Fibroblast of lung (primary cell): ENCODE measurements at regions not wholly inside any gene's neighbourhood (a gene's known extent, or its start where the extent isn't known, plus 50 kb on each side); places are given as distances from the start of the nearest gene placed in this dataset.

Source experiments
- DNase-seq, 2 donors: peaks; one replicate each; pipeline versions ENCODE4 v3.0.0 to v3.0.0-alpha.2; 2010; ENCODE audit warnings: low read depth in 2 of 2
- H2AFZ ChIP-seq: 2 replicates; pipeline ENCODE4 v1.5.1; 2012; ENCODE audit warnings: low read length, control low read depth, inconsistent platforms
- H3K27ac ChIP-seq: 2 replicates; pipeline ENCODE4 v1.5.1; 2011; ENCODE audit warnings: low read length, control low read depth; ENCODE audit not compliant: insufficient read depth
- H3K27me3 ChIP-seq: 2 replicates; pipeline ENCODE4 v1.5.1; 2011; ENCODE audit warnings: mild to moderate bottlenecking, low read length; ENCODE audit not compliant: control insufficient read depth, insufficient read depth
- H3K36me3 ChIP-seq: 2 replicates; pipeline ENCODE4 v1.5.1; 2011; ENCODE audit warnings: low read length; ENCODE audit not compliant: control insufficient read depth, insufficient read depth
- H3K4me1 ChIP-seq: 2 replicates; pipeline ENCODE4 v1.5.1; 2011; ENCODE audit warnings: low read length; ENCODE audit not compliant: control insufficient read depth, insufficient read depth; ENCODE audit errors: extremely low read depth
- H3K4me2 ChIP-seq: 2 replicates; pipeline ENCODE4 v1.5.1; 2011; ENCODE audit warnings: low read length, control low read depth; ENCODE audit not compliant: insufficient read depth; ENCODE audit errors: extremely low read depth
- H3K4me3 ChIP-seq, 4 experiments: fragments of 200-600 bp in 1 of 4; sonication (generic) in 1 of 4; replicated peaks in 1 of 4; 2 replicates each; pipeline ENCODE4 v1.5.1; 2011 to 2016; ENCODE audit warnings: low read length in 4 of 4, low read depth in 3 of 4, mild to moderate bottlenecking in 3 of 4, control low read depth in 2 of 4, inconsistent platforms in 1 of 4, mixed read lengths in 1 of 4; ENCODE audit not compliant: insufficient read depth in 1 of 4; ENCODE audit errors: control extremely low read depth in 1 of 4
- H3K79me2 ChIP-seq: 2 replicates; pipeline ENCODE4 v1.5.1; 2012; ENCODE audit warnings: mild to moderate bottlenecking, low read length, inconsistent platforms; ENCODE audit not compliant: control insufficient read depth, insufficient read depth
- H3K9ac ChIP-seq: 2 replicates; pipeline ENCODE4 v1.5.1; 2011; ENCODE audit warnings: mild to moderate bottlenecking, low read length, control low read depth; ENCODE audit not compliant: insufficient read depth
- H3K9me3 ChIP-seq: 2 replicates; pipeline ENCODE4 v1.5.1; 2012; ENCODE audit warnings: low read depth, low read length; ENCODE audit not compliant: control insufficient read depth, insufficient read depth
- H4K20me1 ChIP-seq: 2 replicates; pipeline ENCODE4 v1.5.1; 2011; ENCODE audit warnings: low read length; ENCODE audit not compliant: control insufficient read depth, insufficient read depth; ENCODE audit errors: extremely low read depth
- EZH2 ChIP-seq: IDR thresholded peaks from 2 replicates; pipeline ENCODE4 v1.5.1; 2012; ENCODE audit warnings: low read length, control low read depth, mild to moderate bottlenecking; ENCODE audit errors: missing control alignments
- TF ChIP-seq, protein P1 (sequence below), 2 donors: IDR thresholded peaks in 1 of 2; conservative IDR thresholded peaks in 1 of 2; 1 replicate in 1 of 2; 2 replicates in 1 of 2; pipeline ENCODE4 v1.5.1; 2011 to 2012; ENCODE audit warnings: low read length in 2 of 2, control low read depth in 1 of 2, inconsistent platforms in 1 of 2, low read depth in 1 of 2, mild to moderate bottlenecking in 1 of 2

DNA sequence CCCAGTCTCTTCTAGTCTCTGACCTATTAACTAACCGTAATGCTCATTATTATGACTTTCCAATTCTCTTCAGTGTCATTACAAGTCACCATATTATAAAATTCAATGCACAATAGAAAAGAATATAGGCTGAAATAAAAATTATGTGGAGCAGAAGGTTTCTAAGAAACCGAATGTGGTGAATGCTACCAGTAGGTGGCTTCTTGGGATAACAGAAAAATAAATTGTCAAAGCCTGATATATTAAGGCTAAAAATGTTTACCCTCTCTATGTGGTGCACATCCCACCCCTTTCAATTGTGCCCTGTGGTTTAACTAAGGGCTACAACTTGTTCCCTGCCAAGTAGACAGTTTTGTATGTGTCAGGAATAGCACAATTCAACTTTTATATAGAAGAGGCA, 624.6 kb upstream of the TECRL start:
- Histone ChIP-seq H3K79me2 (no peaks in the 10 kb centered on the region), H4K20me1 (no peaks in the 10 kb centered on the region), H3K36me3 (no peaks in the 10 kb centered on the region), H3K4me2 (no peak overlapping the region), H3K9ac (no peak overlapping the region), H3K4me3 (no peak overlapping the region), H3K4me1 (no peaks in the 10 kb centered on the region), H3K27ac (no peak overlapping the region), H3K27me3 (no peaks in the 10 kb centered on the region), H3K9me3 (no peaks in the 10 kb centered on the region), H2AFZ (no peak overlapping the region)
- no peak for TF ChIP-seq EZH2
- TF ChIP-seq, protein P1, sequence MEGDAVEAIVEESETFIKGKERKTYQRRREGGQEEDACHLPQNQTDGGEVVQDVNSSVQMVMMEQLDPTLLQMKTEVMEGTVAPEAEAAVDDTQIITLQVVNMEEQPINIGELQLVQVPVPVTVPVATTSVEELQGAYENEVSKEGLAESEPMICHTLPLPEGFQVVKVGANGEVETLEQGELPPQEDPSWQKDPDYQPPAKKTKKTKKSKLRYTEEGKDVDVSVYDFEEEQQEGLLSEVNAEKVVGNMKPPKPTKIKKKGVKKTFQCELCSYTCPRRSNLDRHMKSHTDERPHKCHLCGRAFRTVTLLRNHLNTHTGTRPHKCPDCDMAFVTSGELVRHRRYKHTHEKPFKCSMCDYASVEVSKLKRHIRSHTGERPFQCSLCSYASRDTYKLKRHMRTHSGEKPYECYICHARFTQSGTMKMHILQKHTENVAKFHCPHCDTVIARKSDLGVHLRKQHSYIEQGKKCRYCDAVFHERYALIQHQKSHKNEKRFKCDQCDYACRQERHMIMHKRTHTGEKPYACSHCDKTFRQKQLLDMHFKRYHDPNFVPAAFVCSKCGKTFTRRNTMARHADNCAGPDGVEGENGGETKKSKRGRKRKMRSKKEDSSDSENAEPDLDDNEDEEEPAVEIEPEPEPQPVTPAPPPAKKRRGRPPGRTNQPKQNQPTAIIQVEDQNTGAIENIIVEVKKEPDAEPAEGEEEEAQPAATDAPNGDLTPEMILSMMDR (conservative IDR thresholded peaks at IDR 0.05 in 1 of 2, IDR thresholded peaks at IDR 0.05 in 1 of 2; ENCODE audit: low read depth in 1 of 2, low read length in 2 of 2) = no peak
- peak in 1 of 2 donors; percentile 14 for DNase-seq

DNA sequence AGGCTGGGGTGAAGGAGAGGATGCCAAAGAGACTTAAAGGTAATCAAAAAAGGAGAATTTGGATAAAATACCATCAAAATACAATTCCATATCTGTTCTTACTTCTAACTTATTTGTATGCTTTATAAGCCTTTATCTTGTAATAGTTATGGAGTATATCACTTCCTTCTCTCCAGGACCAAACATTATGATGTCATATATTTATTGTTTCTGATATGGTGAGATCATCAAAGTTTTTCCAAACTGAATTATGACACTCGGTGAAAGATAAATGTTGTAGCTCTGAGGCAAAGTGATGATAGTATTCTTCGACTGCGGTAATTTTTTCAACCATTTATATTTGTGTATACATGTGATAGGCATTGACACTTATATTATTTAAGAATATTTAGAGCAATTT, 619.3 kb upstream of the TECRL start:
- Histone ChIP-seq H3K9me3 (no peaks in the 10 kb centered on the region), H3K9ac (no peak overlapping the region), H3K4me2 (no peak overlapping the region), H4K20me1 (no peaks in the 10 kb centered on the region), H3K4me3 (no peak overlapping the region), H3K27me3 (no peaks in the 10 kb centered on the region), H3K79me2 (no peaks in the 10 kb centered on the region), H3K4me1 (no peaks in the 10 kb centered on the region), H3K27ac (no peak overlapping the region), H3K36me3 (no peaks in the 10 kb centered on the region), H2AFZ (no peak overlapping the region)
- TF ChIP-seq, protein P1 (conservative IDR thresholded peaks at IDR 0.05 in 1 of 2, IDR thresholded peaks at IDR 0.05 in 1 of 2; ENCODE audit: low read depth in 1 of 2, low read length in 2 of 2) = no peak
- TF ChIP-seq EZH2 = no peak
- DNase-seq = no peak

DNA sequence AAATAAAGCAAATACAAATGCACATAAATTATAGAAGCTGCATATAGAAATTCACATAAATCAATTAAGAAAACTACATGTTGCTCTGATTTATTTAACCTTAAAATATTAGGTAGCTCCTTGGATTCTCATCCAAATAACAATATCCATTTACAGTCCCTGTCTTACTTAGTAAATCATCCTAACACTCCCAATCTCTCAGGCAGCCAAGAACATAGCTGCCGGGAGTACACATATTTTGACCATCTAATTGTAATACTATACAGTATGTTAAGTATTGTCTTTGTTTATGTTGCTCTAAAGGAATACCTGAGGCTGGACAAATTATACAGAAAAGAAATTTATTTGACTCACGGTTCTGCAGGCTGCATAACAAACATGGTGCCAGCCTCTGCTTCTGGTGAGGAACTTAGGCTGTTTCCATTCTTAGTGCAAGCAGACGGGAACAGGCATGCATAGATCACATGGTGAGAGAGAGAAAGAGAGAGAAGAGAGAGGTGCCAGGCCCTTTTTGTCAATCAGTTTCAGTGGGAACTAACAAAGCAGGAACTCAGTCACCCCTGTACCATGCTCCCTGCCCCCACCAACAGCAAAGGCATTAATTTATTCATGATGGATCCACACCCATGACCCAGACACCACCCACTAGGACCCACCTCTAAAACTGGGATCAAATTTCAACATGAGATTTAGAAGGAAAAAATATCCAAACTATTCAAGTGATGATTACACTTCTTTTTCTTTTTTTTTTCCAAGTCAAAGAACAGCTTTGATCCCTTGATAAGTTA, 614.8 kb upstream of the TECRL start:
- Histone ChIP-seq H3K27ac (no peak overlapping the region), H3K9me3 (no peaks in the 10 kb centered on the region), H3K27me3 (no peaks in the 10 kb centered on the region), H3K79me2 (no peaks in the 10 kb centered on the region), H3K36me3 (no peaks in the 10 kb centered on the region), H2AFZ (no peak overlapping the region), H3K9ac (no peak overlapping the region), H3K4me2 (no peak overlapping the region), H3K4me1 (no peaks in the 10 kb centered on the region), H3K4me3 (no peak overlapping the region), H4K20me1 (no peaks in the 10 kb centered on the region)
- TF ChIP-seq EZH2 = no peak
- TF ChIP-seq, protein P1 (conservative IDR thresholded peaks at IDR 0.05 in 1 of 2, IDR thresholded peaks at IDR 0.05 in 1 of 2; ENCODE audit: low read depth in 1 of 2, low read length in 2 of 2) = no peak
- no peak for DNase-seq
